Naive thymus-derived CD4-positive, alpha-beta T cell (primary cell): ENCODE measurements at regions not wholly inside any gene's neighbourhood (a gene's known extent, or its start where the extent isn't known, plus 50 kb on each side); places are given as distances from the start of the nearest gene placed in this dataset.

Experiments used
- ATAC-seq: fragments of 150-1000 bp; cut with Tn5 transposase; 2 replicates; pipeline ENCODE4 v1.10.0; 2021; ENCODE audit warnings: mild to moderate bottlenecking, moderate library complexity
- CTCF ChIA-PET: fragments of 350-600 bp; sonication (Branson Sonifier 250); formaldehyde crosslinking; loops from one replicate; lab custom pipeline; 2021; ENCODE audit warnings: antibody characterized with exemption; lab: Charles Lee
- POLR2A ChIA-PET: fragments of 350-600 bp; sonication (Branson Sonifier 250); formaldehyde crosslinking; loops from one replicate; lab custom pipeline; 2021; ENCODE audit warnings: antibody characterized with exemption, inconsistent platforms; lab: Charles Lee
- DNase-seq, 9 donors: peaks; one replicate each; pipeline versions ENCODE4 v3.0.0 to v3.0.0-alpha.2; 2020 to 2022; ENCODE audit warnings: mixed read lengths in 1 of 9
- H3K27ac ChIP-seq: one replicate; pipeline ENCODE4 v1.7.0; 2013; ENCODE audit warnings: mild to moderate bottlenecking, low read depth, low read length, moderate library complexity
- H3K27me3 ChIP-seq, 2 donors: one replicate each; pipeline ENCODE4 v1.7.0; 2013; ENCODE audit warnings: low read length in 2 of 2, mild to moderate bottlenecking in 2 of 2, moderate library complexity in 2 of 2; ENCODE audit not compliant: control insufficient read depth in 2 of 2, insufficient read depth in 2 of 2
- H3K36me3 ChIP-seq, 3 experiments: 1 replicate in 2 of 3; 2 replicates in 1 of 3; pipeline ENCODE4 v1.7.0; 2013; ENCODE audit warnings: low read length in 3 of 3, mild to moderate bottlenecking in 3 of 3, moderate library complexity in 1 of 3; ENCODE audit not compliant: insufficient read depth in 3 of 3, control insufficient read depth in 2 of 3
- H3K4me1 ChIP-seq, 2 donors: one replicate each; pipeline ENCODE4 v1.7.0; 2013; ENCODE audit warnings: low read length in 2 of 2, mild to moderate bottlenecking in 2 of 2, moderate library complexity in 1 of 2; ENCODE audit not compliant: control insufficient read depth in 2 of 2, insufficient read depth in 2 of 2
- H3K4me3 ChIP-seq: 2 replicates; pipeline ENCODE4 v1.7.0; 2013; ENCODE audit warnings: mild to moderate bottlenecking, low read length
- H3K9me3 ChIP-seq, 3 experiments: 1 replicate in 2 of 3; 2 replicates in 1 of 3; pipeline ENCODE4 v1.7.0; 2013; ENCODE audit warnings: low read length in 3 of 3; ENCODE audit not compliant: control insufficient read depth in 2 of 3
- H3K27ac Mint-ChIP-seq, 9 donors: one replicate each; pipeline ENCODE4 v1.8.0; 2020 to 2022; ENCODE audit warnings: mixed read lengths in 9 of 9, mild to moderate bottlenecking in 8 of 9, moderate library complexity in 5 of 9, inconsistent platforms in 2 of 9
- H3K27me3 Mint-ChIP-seq, 5 donors: one replicate each; pipeline ENCODE4 v1.8.0; 2021 to 2022; ENCODE audit warnings: mixed read lengths in 5 of 5, mild to moderate bottlenecking in 1 of 5
- H3K36me3 Mint-ChIP-seq, 5 donors: one replicate each; pipeline ENCODE4 v1.8.0; 2020 to 2022; ENCODE audit warnings: mixed read lengths in 5 of 5, mild to moderate bottlenecking in 3 of 5, inconsistent platforms in 1 of 5
- H3K4me1 Mint-ChIP-seq, 7 donors: one replicate each; pipeline ENCODE4 v1.8.0; 2020 to 2022; ENCODE audit warnings: mixed read lengths in 7 of 7, mild to moderate bottlenecking in 3 of 7, inconsistent platforms in 1 of 7
- H3K4me3 Mint-ChIP-seq, 10 donors: one replicate each; pipeline ENCODE4 v1.8.0; 2020 to 2022; ENCODE audit warnings: mild to moderate bottlenecking in 10 of 10, mixed read lengths in 10 of 10, moderate library complexity in 6 of 10, inconsistent platforms in 2 of 10
- H3K9me3 Mint-ChIP-seq, 11 donors: one replicate each; pipeline ENCODE4 v1.8.0; 2020 to 2022; ENCODE audit warnings: mixed read lengths in 11 of 11, mild to moderate bottlenecking in 4 of 11, inconsistent platforms in 1 of 11, moderate library complexity in 1 of 11
- intact Hi-C, 2 donors: fragments of 100-400 bp; cut with micrococcal nuclease; formaldehyde crosslinking; loops; one replicate each; pipeline ENCODE4 v1.15.1; 2023

GRCh38 chr22:48548391-48548790 is 1279.3 kb downstream of the BRD1 start:
- no peak overlapping the region for H3K27ac ChIP-seq
- no peaks in the 10 kb centered on the region for H3K36me3 ChIP-seq
- POLR2A ChIA-PET = no interaction called here
- Mint-ChIP-seq H3K4me1 (no peaks in the 10 kb centered on the region), H3K27ac (no peak overlapping the region), H3K27me3 (peaks cover 0 to 4% (median 0%) of the 10 kb centered on the region in 5 donors), H3K4me3 (no peak overlapping the region), H3K36me3 (no peaks in the 10 kb centered on the region), H3K9me3 (no peaks in the 10 kb centered on the region)
- no peak for ATAC-seq
- no peak overlapping the region for H3K4me3 ChIP-seq
- H3K27me3 ChIP-seq = no peaks in the 10 kb centered on the region
- intact Hi-C loops = no loop called here
- CTCF ChIA-PET = no interaction called here
- no peak for DNase-seq
- no peaks in the 10 kb centered on the region for H3K4me1 ChIP-seq
- H3K9me3 ChIP-seq = no peaks in the 10 kb centered on the region

- Mint-ChIP-seq H3K27me3 (peaks cover 0 to 2% (median 0%) of the 10 kb centered on the region in 5 donors), H3K27ac (no peak overlapping the region), H3K4me3 (no peak overlapping the region), H3K9me3 (no peaks in the 10 kb centered on the region), H3K36me3 (no peaks in the 10 kb centered on the region), H3K4me1 (no peaks in the 10 kb centered on the region)
- no peaks in the 10 kb centered on the region for H3K36me3 ChIP-seq
- no peaks in the 10 kb centered on the region for H3K27me3 ChIP-seq
- no peak overlapping the region for H3K27ac ChIP-seq
- CTCF ChIA-PET = no interaction called here
- POLR2A ChIA-PET = no interaction called here
- ATAC-seq (no peak), DNase-seq (no peak)
- no peak overlapping the region for H3K4me3 ChIP-seq
- intact Hi-C loops = no loop called here
- no peaks in the 10 kb centered on the region for H3K9me3 ChIP-seq
- H3K4me1 ChIP-seq = no peaks in the 10 kb centered on the region
Observed at GRCh38 chr22:48547971-48548370, 1279.7 kb downstream of the BRD1 start.

- ATAC-seq = no peak
Observed at GRCh38 chr22:48546653-48547424, 1280.8 kb downstream of the BRD1 start.

GRCh38 chr22:48545987-48546386 is 1281.7 kb downstream of the BRD1 start:
- intact Hi-C loops = no loop called here
- H3K9me3 Mint-ChIP-seq = peaks cover 0 to 9% (median 0%) of the 10 kb centered on the region in 11 donors
- no peak overlapping the region for H3K27ac ChIP-seq
- H3K4me1 Mint-ChIP-seq = peaks cover 0 to 3% (median 0%) of the 10 kb centered on the region in 7 donors
- DNase-seq (no peak), ATAC-seq (no peak)
- no peaks in the 10 kb centered on the region for H3K36me3 Mint-ChIP-seq
- H3K4me1 ChIP-seq = no peaks in the 10 kb centered on the region
- no peaks in the 10 kb centered on the region for H3K27me3 ChIP-seq
- no peak overlapping the region for H3K4me3 Mint-ChIP-seq
- ChIA-PET POLR2A (no interaction called here), CTCF (no interaction called here)
- H3K27ac Mint-ChIP-seq = no peak overlapping the region
- H3K27me3 Mint-ChIP-seq = no peaks in the 10 kb centered on the region
- no peaks in the 10 kb centered on the region for H3K9me3 ChIP-seq
- H3K36me3 ChIP-seq = no peaks in the 10 kb centered on the region
- no peak overlapping the region for H3K4me3 ChIP-seq

More at GRCh38 chr22:48546653-48547424, 1280.8 kb downstream of the BRD1 start:
- DNase-seq = no peak
- Histone ChIP-seq H3K36me3 (no peaks in the 10 kb centered on the region), H3K27ac (no peak overlapping the region), H3K9me3 (no peaks in the 10 kb centered on the region), H3K4me1 (no peaks in the 10 kb centered on the region), H3K27me3 (no peaks in the 10 kb centered on the region), H3K4me3 (no peak overlapping the region)
- no peaks in the 10 kb centered on the region for H3K36me3 Mint-ChIP-seq
- H3K4me3 Mint-ChIP-seq = no peak overlapping the region
- no peak overlapping the region for H3K27ac Mint-ChIP-seq
- no peaks in the 10 kb centered on the region for H3K27me3 Mint-ChIP-seq
- H3K9me3 Mint-ChIP-seq = peaks cover 0 to 9% (median 0%) of the 10 kb centered on the region in 11 donors
- intact Hi-C loops = no loop called here
- ChIA-PET POLR2A (no interaction called here), CTCF (no interaction called here)
- H3K4me1 Mint-ChIP-seq = peaks cover 0 to 3% (median 0%) of the 10 kb centered on the region in 7 donors

GRCh38 chr22:48541401-48542098 is 1286.1 kb downstream of the BRD1 start:
- intact Hi-C loops = no loop called here
- H3K4me1 Mint-ChIP-seq = peaks cover 0 to 3% (median 0%) of the 10 kb centered on the region in 7 donors
- no peak for DNase-seq

GRCh38 chr22:48539261-48539660 is 1288.4 kb downstream of the BRD1 start:
- Histone ChIP-seq H3K27me3 (no peaks in the 10 kb centered on the region), H3K4me3 (no peak overlapping the region), H3K36me3 (no peaks in the 10 kb centered on the region), H3K4me1 (no peaks in the 10 kb centered on the region), H3K27ac (no peak overlapping the region), H3K9me3 (no peaks in the 10 kb centered on the region)
- no peak for DNase-seq
- Mint-ChIP-seq H3K4me1 (peaks cover 0 to 3% (median 0%) of the 10 kb centered on the region in 7 donors), H3K36me3 (no peaks in the 10 kb centered on the region), H3K9me3 (peaks cover 0 to 9% (median 0%) of the 10 kb centered on the region in 11 donors), H3K4me3 (no peak overlapping the region), H3K27ac (no peak overlapping the region), H3K27me3 (peaks cover 0 to 7% (median 0%) of the 10 kb centered on the region in 5 donors)
- CTCF ChIA-PET = no interaction called here
- no peak for ATAC-seq
- intact Hi-C loops = no loop called here
- POLR2A ChIA-PET = no interaction called here

More at GRCh38 chr22:48541401-48542098, 1286.1 kb downstream of the BRD1 start:
- no peak overlapping the region for H3K4me3 Mint-ChIP-seq
- no peaks in the 10 kb centered on the region for H3K27me3 ChIP-seq
- H3K4me3 ChIP-seq = no peak overlapping the region
- no peaks in the 10 kb centered on the region for H3K9me3 ChIP-seq
- H3K36me3 ChIP-seq = no peaks in the 10 kb centered on the region
- no peak overlapping the region for H3K27ac Mint-ChIP-seq
- ATAC-seq = no peak
- no peaks in the 10 kb centered on the region for H3K4me1 ChIP-seq
- H3K36me3 Mint-ChIP-seq = no peaks in the 10 kb centered on the region
- peaks cover 0 to 9% (median 0%) of the 10 kb centered on the region in 11 donors for H3K9me3 Mint-ChIP-seq
- POLR2A ChIA-PET = no interaction called here
- no peak overlapping the region for H3K27ac ChIP-seq
- CTCF ChIA-PET = no interaction called here
- peaks cover 0 to 7% (median 0%) of the 10 kb centered on the region in 5 donors for H3K27me3 Mint-ChIP-seq
